Fibroblast of mammary gland (primary cell): ENCODE measurements at regions not wholly inside any gene's neighbourhood (a gene's known extent, or its start where the extent isn't known, plus 50 kb on each side); places are given as distances from the start of the nearest gene placed in this dataset.
A peak's percentile ranks its signal among the peaks of the same experiment; 100 is the strongest.
"Not testable (repeated sequence)": the region's sequence is repeated elsewhere in the genome, so short reads cannot be mapped to it uniquely, and the experiment has no call there.

Experiments
- DNase-seq: peaks from one replicate; pipeline ENCODE4 v3.0.0-alpha.2; 2010; ENCODE audit warnings: low read depth
- H3K4me3 ChIP-seq: 2 replicates; pipeline ENCODE4 v1.5.1; 2011; ENCODE audit warnings: low read depth, mild to moderate bottlenecking, low read length, moderate library complexity; ENCODE audit not compliant: control insufficient read depth
- CTCF ChIP-seq: conservative IDR thresholded peaks from 2 replicates; pipeline ENCODE4 v1.5.1; 2011; ENCODE audit warnings: low read depth, low read length, inconsistent platforms; ENCODE audit not compliant: control insufficient read depth, insufficient read depth

GRCh38 chr6:118706702-118707101 lies 55.3 kb upstream of the CEP85L start:
- H3K4me3 ChIP-seq: no peak overlapping the region
- DNase-seq: no peak

DNA sequence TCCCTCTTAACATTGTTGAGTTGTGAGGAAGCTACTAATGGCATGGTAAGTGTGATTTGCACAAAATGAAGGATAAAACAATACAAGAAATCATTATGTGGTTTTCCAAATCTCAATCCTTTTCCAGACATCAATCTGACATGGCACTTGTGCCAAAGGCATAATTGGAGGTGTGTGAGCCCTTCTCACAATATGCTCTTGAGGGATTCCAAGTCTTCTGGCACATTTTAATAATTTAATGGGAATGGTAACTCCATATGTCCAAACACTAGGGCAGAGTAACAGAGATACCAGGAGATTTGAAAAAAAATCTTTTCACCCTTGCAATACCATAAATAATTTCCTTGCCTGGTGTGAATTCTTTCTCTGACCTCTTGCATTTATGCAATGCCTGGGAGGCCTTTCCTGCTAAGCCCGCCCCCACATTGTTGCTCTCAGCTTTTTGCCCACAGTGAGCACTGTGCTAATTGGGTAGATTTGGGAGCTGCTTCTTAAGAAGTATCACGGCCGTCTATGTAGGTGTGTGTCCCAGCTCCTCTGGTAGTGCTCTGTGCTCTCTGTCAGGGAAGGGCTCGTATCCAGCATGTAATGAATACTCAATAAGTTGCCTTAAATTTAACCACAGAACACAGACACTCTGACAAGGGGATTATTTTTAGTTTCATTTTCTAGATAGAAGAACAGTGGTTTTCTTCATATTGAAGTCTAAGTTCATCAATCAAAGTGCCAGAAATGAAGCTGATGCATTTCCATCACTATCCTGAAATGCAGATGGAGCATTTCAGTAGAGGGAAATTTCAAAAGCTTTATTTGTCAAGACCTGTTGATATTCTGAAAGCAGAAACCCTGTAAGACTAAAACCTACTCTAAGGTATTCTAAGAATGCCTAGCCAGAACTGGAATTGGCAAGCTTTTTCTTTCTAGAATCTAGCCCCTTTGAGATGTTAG lies 54.4 kb upstream of the CEP85L start:
- TF ChIP-seq CTCF: no peak
- peak; percentile 58 for DNase-seq
- H3K4me3 ChIP-seq: peak overlapping the region; percentile 12

More at GRCh38 chr6:118706702-118707101, 55.3 kb upstream of the CEP85L start:
- TF ChIP-seq CTCF: no peak

DNA sequence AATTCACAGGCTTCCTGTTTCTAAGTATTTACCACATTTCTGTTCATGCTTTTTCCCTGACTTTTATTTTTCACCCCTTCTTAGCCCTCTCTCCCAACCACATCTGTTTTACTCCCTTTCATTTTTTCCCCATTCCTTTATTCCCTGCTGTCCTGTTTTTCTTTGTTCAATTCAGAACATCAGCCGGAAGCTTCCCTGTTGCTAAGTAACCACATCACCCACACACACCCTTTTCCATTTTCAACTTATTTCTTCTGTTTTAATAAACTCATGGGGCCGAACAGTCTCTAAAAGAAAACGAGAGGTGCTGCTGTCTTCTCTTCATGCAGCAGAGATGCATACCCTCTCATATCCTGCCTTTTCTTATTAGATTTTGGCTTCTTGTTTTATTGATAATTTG lies 53.5 kb upstream of the CEP85L start:
- no peak for DNase-seq
- TF ChIP-seq CTCF: no peak
- no peak overlapping the region for H3K4me3 ChIP-seq

GRCh38 chr6:118701260-118701659 lies 49.9 kb upstream of the CEP85L start:
- not testable (repeated sequence) for H3K4me3 ChIP-seq, DNase-seq
